H1 (cell line): ENCODE measurements at regions not wholly inside any gene's neighbourhood (a gene's known extent, or its start where the extent isn't known, plus 50 kb on each side); places are given as distances from the start of the nearest gene placed in this dataset.

Experiments
- BRCA1 ChIP-seq: IDR thresholded peaks from 2 replicates; pipeline ENCODE4 v1.6.1; 2012; ENCODE audit warnings: low read depth, low read length, improper control_type of control experiment
- CHD2 ChIP-seq: IDR thresholded peaks from 2 replicates; pipeline ENCODE4 v1.6.1; 2012; ENCODE audit warnings: low read length, improper control_type of control experiment
- CTCF ChIP-seq, 3 experiments: IDR thresholded peaks; 1 replicate in 2 of 3; 2 replicates in 1 of 3; pipeline versions ENCODE4 v1.5.1 to v1.6.1; 2011; ENCODE audit warnings: low read length in 3 of 3, mild to moderate bottlenecking in 3 of 3, inconsistent platforms in 2 of 3, low read depth in 1 of 3, moderate library complexity in 1 of 3; ENCODE audit not compliant: insufficient read depth in 1 of 3; ENCODE audit errors: control extremely low read depth in 1 of 3
- EP300 ChIP-seq, 2 experiments: IDR thresholded peaks; 1 replicate in 1 of 2; 2 replicates in 1 of 2; pipeline ENCODE4 v1.6.1; 2011 to 2012; ENCODE audit warnings: low read depth in 2 of 2, low read length in 2 of 2, mild to moderate bottlenecking in 2 of 2, borderline replicate concordance in 1 of 2, inconsistent platforms in 1 of 2, moderate library complexity in 1 of 2
- HDAC2 ChIP-seq, 2 experiments: fragments of 300-600 bp in 1 of 2; sonication (generic) in 1 of 2; IDR thresholded peaks; 2 replicates each; pipeline ENCODE4 v1.6.1; 2011 to 2012; ENCODE audit warnings: low read depth in 2 of 2, low read length in 2 of 2, mild to moderate bottlenecking in 2 of 2, moderate library complexity in 2 of 2, borderline replicate concordance in 1 of 2, inconsistent platforms in 1 of 2
- HDAC6 ChIP-seq: IDR thresholded peaks from one replicate; pipeline ENCODE4 v1.7.1; 2012; ENCODE audit warnings: low read depth, mild to moderate bottlenecking, inconsistent platforms, low read length, moderate library complexity
- POLR2AphosphoS5 ChIP-seq: IDR thresholded peaks from 2 replicates; pipeline ENCODE4 v1.6.1; 2011; ENCODE audit warnings: low read depth, low read length
- SP1 ChIP-seq: IDR thresholded peaks from 2 replicates; pipeline ENCODE4 v1.6.1; 2011; ENCODE audit warnings: low read depth, low read length
- SRF ChIP-seq: IDR thresholded peaks from 2 replicates; pipeline ENCODE4 v1.6.1; 2011; ENCODE audit warnings: mild to moderate bottlenecking, low read depth, low read length, moderate library complexity
- YY1 ChIP-seq: IDR thresholded peaks from 2 replicates; pipeline ENCODE4 v1.6.1; 2011; ENCODE audit warnings: low read depth, mild to moderate bottlenecking, low read length

GRCh38 chr6:51415501-51415900, 596.8 kb downstream of the TFAP2B start:
- TF ChIP-seq CTCF (IDR thresholded peaks at IDR 0.05; ENCODE audit: control extremely low read depth in 1 of 3, insufficient read depth in 1 of 3, low read depth in 1 of 3, low read length in 3 of 3): no peak
- no peak for TF ChIP-seq POLR2AphosphoS5
- TF ChIP-seq CHD2: no peak
- no peak for TF ChIP-seq HDAC6
- TF ChIP-seq SP1: no peak
- no peak for TF ChIP-seq SRF
- TF ChIP-seq HDAC2 (IDR thresholded peaks at IDR 0.05; ENCODE audit: borderline replicate concordance in 1 of 2, low read depth in 2 of 2, low read length in 2 of 2): no peak
- TF ChIP-seq BRCA1: no peak
- TF ChIP-seq EP300 (IDR thresholded peaks at IDR 0.05; ENCODE audit: borderline replicate concordance in 1 of 2, low read depth in 2 of 2, low read length in 2 of 2): no peak
- no peak for TF ChIP-seq YY1
